PC-3 (cell line): ENCODE measurements at regions not wholly inside any gene's neighbourhood (a gene's known extent, or its start where the extent isn't known, plus 50 kb on each side); places are given as distances from the start of the nearest gene placed in this dataset.
A peak's percentile ranks its signal among the peaks of the same experiment; 100 is the strongest.

ENCODE experiments used
- ATAC-seq: fragments of 200-7000 bp; cut with Tn5 transposase; 2 replicates; pipeline ENCODE4 v1.9.1; 2020; ENCODE audit warnings: mild to moderate bottlenecking, moderate library complexity
- BruUV-seq: library from RNA; stranded (reverse); fragments of 400-500 nt; replicated peaks from 2 replicates; lab custom pipeline; 2021; lab: Mats Ljungman, UMichigan
- CTCF ChIA-PET: fragments of 300-600 bp; sonication (Branson Sonifier 250); formaldehyde crosslinking; loops from one replicate; lab custom pipeline; 2022; ENCODE audit warnings: antibody characterized with exemption; lab: Charles Lee
- POLR2A ChIA-PET: fragments of 300-600 bp; sonication (Branson Sonifier 250); formaldehyde crosslinking; loops from one replicate; lab custom pipeline; 2022; ENCODE audit warnings: antibody characterized with exemption; ENCODE audit not compliant: unreplicated experiment; lab: Charles Lee
- DNase-seq: peaks from one replicate; pipeline ENCODE4 v3.0.0-alpha.2; 2015
- H2AFZ ChIP-seq: fragments of 300-600 bp; sonication (generic); 2 replicates; pipeline ENCODE4 v1.6.0; 2016; ENCODE audit warnings: antibody characterized with exemption, low read length
- H3F3A ChIP-seq: fragments of 300-600 bp; sonication (generic); one replicate; pipeline ENCODE4 v1.6.0; 2017; ENCODE audit warnings: antibody characterized with exemption, low read length, control low read depth, mild to moderate bottlenecking; ENCODE audit not compliant: unreplicated experiment
- H3K27ac ChIP-seq: fragments of 300-600 bp; sonication (generic); 2 replicates; pipeline ENCODE4 v1.5.1; 2016; ENCODE audit warnings: mild to moderate bottlenecking, low read length
- H3K27me3 ChIP-seq: fragments of 300-600 bp; sonication (generic); 2 replicates; pipeline ENCODE4 v1.6.1; 2016; ENCODE audit warnings: low read length, mixed read lengths
- H3K36me3 ChIP-seq: fragments of 300-600 bp; sonication (generic); 2 replicates; pipeline ENCODE4 v1.6.1; 2016; ENCODE audit warnings: low read depth, mixed run types, low read length, mixed read lengths
- H3K4me1 ChIP-seq: fragments of 300-600 bp; sonication (generic); 2 replicates; pipeline ENCODE4 v1.5.1; 2016; ENCODE audit warnings: low read length; ENCODE audit not compliant: insufficient read depth
- H3K4me2 ChIP-seq: fragments of 300-600 bp; sonication (generic); 2 replicates; pipeline ENCODE4 v1.6.0; 2016; ENCODE audit warnings: low read length
- H3K4me3 ChIP-seq: fragments of 300-600 bp; sonication (generic); 2 replicates; pipeline ENCODE4 v1.5.1; 2016; ENCODE audit warnings: mild to moderate bottlenecking, low read length, mixed read lengths
- H3K79me2 ChIP-seq: fragments of 300-600 bp; sonication (generic); 2 replicates; pipeline ENCODE4 v1.6.1; 2017; ENCODE audit warnings: low read length, mixed read lengths
- H3K9ac ChIP-seq: fragments of 300-600 bp; sonication (generic); 2 replicates; pipeline ENCODE4 v1.6.0; 2016; ENCODE audit warnings: mild to moderate bottlenecking, low read length
- H3K9me2 ChIP-seq: fragments of 300-600 bp; sonication (generic); replicated peaks from 2 replicates; pipeline ENCODE4 v1.6.1; 2016; ENCODE audit warnings: mixed run types, low read length, mixed read lengths
- H3K9me3 ChIP-seq: fragments of 300-600 bp; sonication (generic); 2 replicates; pipeline ENCODE4 v1.6.1; 2016; ENCODE audit warnings: low read length, mixed read lengths
- H4K20me1 ChIP-seq: fragments of 300-600 bp; sonication (generic); 2 replicates; pipeline ENCODE4 v1.6.1; 2016; ENCODE audit warnings: low read length, mixed read lengths
- CTCF ChIP-seq: fragments of 300-600 bp; sonication (generic); conservative IDR thresholded peaks from 2 replicates; pipeline ENCODE4 v1.5.1; 2017; ENCODE audit warnings: antibody characterized with exemption, low read depth, mild to moderate bottlenecking, low read length
- EZH2 ChIP-seq: fragments of 300-600 bp; sonication (generic); IDR thresholded peaks from one replicate; pipeline ENCODE4 v1.6.1; 2017; ENCODE audit warnings: antibody characterized with exemption, mild to moderate bottlenecking, low read length; ENCODE audit not compliant: unreplicated experiment
- EZH2phosphoT487 ChIP-seq: fragments of 300-600 bp; sonication (generic); IDR thresholded peaks from 2 replicates; pipeline ENCODE4 v1.6.1; 2018; ENCODE audit warnings: mild to moderate bottlenecking, antibody characterized with exemption, low read length, borderline replicate concordance
- intact Hi-C: fragments of 100-400 bp; cut with micrococcal nuclease; formaldehyde crosslinking; loops from 2 replicates; pipeline ENCODE4 v1.9.0; 2023

GRCh38 chr12:59904874-59905521, 309.2 kb downstream of the SLC16A7 start:
- Histone ChIP-seq H3K36me3 (no peaks in the 10 kb centered on the region), H3K4me2 (no peak overlapping the region), H3F3A (no peaks in the 10 kb centered on the region), H3K27me3 (no peaks in the 10 kb centered on the region), H2AFZ (no peak overlapping the region), H3K9me2 (no peaks in the 10 kb centered on the region), H3K4me1 (no peaks in the 10 kb centered on the region), H3K4me3 (no peak overlapping the region), H3K9ac (no peak overlapping the region), H3K79me2 (no peaks in the 10 kb centered on the region), H3K9me3 (no peaks in the 10 kb centered on the region), H4K20me1 (no peaks in the 10 kb centered on the region), H3K27ac (no peak overlapping the region)
- intact Hi-C loops = no loop called here
- no peak for ATAC-seq
- TF ChIP-seq EZH2phosphoT487 = no peak
- TF ChIP-seq EZH2 = no peak
- TF ChIP-seq CTCF = no peak
- no peak for DNase-seq
- ChIA-PET POLR2A (no interaction called here), CTCF (no interaction called here)
- BruUV-seq = no TSS peak

GRCh38 chr12:59911516-59911915, 315.7 kb downstream of the SLC16A7 start:
- intact Hi-C loops = no loop called here
- CTCF ChIA-PET = no interaction called here
- no TSS peak for BruUV-seq

More at GRCh38 chr12:59911516-59911915, 315.7 kb downstream of the SLC16A7 start:
- no peak overlapping the region for H3K9ac ChIP-seq
- no peaks in the 10 kb centered on the region for H3K79me2 ChIP-seq
- peak; percentile 22 for DNase-seq
- H3K4me3 ChIP-seq = no peak overlapping the region
- no peak overlapping the region for H3K4me2 ChIP-seq
- POLR2A ChIA-PET = interaction anchor here (0.5 kb wide), 1 partner anchor 1250 kb away, joined by 4 read pairs; no protein-coding TSS in a partner anchor
- H3K27me3 ChIP-seq = no peaks in the 10 kb centered on the region
- no peak overlapping the region for H3K27ac ChIP-seq
- peaks cover 7% of the 10 kb centered on the region; the same call in 1 of the 2 replicates for H3K4me1 ChIP-seq
- H3F3A ChIP-seq = no peaks in the 10 kb centered on the region
- no peaks in the 10 kb centered on the region for H3K9me3 ChIP-seq
- no peak for ATAC-seq
- no peak overlapping the region for H2AFZ ChIP-seq
- no peaks in the 10 kb centered on the region for H4K20me1 ChIP-seq
- TF ChIP-seq CTCF (no peak), EZH2phosphoT487 (no peak), EZH2 (no peak)
- H3K9me2 ChIP-seq = 0 out of 2 replicates have a peak, but pooled peaks cover 5% of the 10 kb centered on the region
- no peaks in the 10 kb centered on the region for H3K36me3 ChIP-seq
